OCI-LY1 (cell line): ENCODE measurements at regions not wholly inside any gene's neighbourhood (a gene's known extent, or its start where the extent isn't known, plus 50 kb on each side); places are given as distances from the start of the nearest gene placed in this dataset.

Source experiments
- EZH2 ChIP-seq: fragments of 200-600 bp; sonication (generic), shearing (Covaris generic); IDR thresholded peaks from 2 replicates; pipeline ENCODE4 v1.8.0; 2017; ENCODE audit warnings: borderline replicate concordance, mixed run types, mild to moderate bottlenecking, antibody characterized with exemption, low read length, moderate library complexity, mixed read lengths
- TF ChIP-seq, protein P1 (sequence below): fragments of 200-600 bp; sonication (generic), shearing (Covaris generic); IDR thresholded peaks from 2 replicates; pipeline ENCODE4 v1.5.1; 2017; ENCODE audit warnings: mild to moderate bottlenecking, antibody characterized with exemption, low read length, moderate library complexity, mixed read lengths

DNA sequence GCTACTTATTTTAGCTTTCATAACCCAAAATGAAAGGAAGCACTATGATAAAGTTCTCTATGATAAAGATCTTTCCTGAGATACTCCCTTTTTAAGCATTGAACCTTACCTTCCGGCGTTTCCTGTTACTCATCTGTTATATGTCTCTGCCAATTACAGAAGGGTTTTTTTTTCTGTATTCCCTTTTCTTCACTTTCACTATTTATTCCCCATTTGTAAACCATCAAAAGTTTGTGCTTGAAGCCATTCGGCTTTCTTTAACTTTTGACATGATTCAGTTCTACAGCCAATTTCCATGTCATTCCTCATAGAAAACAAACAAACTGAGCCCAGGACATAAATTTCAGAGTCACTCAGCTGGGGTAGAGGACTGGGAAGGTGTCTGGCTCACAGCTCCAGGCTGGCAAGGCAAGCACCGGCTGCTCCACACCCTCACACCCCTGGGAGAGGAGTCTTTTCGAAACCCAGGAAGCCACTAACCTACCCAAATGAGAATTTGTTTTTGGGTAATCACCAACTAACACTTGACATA is 429.4 kb upstream of the TRIB2 start:
- TF ChIP-seq, protein P1, sequence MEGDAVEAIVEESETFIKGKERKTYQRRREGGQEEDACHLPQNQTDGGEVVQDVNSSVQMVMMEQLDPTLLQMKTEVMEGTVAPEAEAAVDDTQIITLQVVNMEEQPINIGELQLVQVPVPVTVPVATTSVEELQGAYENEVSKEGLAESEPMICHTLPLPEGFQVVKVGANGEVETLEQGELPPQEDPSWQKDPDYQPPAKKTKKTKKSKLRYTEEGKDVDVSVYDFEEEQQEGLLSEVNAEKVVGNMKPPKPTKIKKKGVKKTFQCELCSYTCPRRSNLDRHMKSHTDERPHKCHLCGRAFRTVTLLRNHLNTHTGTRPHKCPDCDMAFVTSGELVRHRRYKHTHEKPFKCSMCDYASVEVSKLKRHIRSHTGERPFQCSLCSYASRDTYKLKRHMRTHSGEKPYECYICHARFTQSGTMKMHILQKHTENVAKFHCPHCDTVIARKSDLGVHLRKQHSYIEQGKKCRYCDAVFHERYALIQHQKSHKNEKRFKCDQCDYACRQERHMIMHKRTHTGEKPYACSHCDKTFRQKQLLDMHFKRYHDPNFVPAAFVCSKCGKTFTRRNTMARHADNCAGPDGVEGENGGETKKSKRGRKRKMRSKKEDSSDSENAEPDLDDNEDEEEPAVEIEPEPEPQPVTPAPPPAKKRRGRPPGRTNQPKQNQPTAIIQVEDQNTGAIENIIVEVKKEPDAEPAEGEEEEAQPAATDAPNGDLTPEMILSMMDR = no peak
- TF ChIP-seq EZH2 = no peak
